HFF-Myc (cell line): ENCODE measurements at regions not wholly inside any gene's neighbourhood (a gene's known extent, or its start where the extent isn't known, plus 50 kb on each side); places are given as distances from the start of the nearest gene placed in this dataset.
"Not testable (repeated sequence)": the region's sequence is repeated elsewhere in the genome, so short reads cannot be mapped to it uniquely, and the experiment has no call there.

ENCODE experiments used
- DNase-seq: peaks from one replicate; pipeline ENCODE4 v3.0.0-alpha.2; 2011; ENCODE audit warnings: low read depth; ENCODE audit errors: extremely low read depth
- H3K4me3 ChIP-seq: replicated peaks from 2 replicates; pipeline ENCODE4 v1.5.1; 2011; ENCODE audit warnings: low read depth, mild to moderate bottlenecking, control low read depth, low read length
- CTCF ChIP-seq: IDR thresholded peaks from 2 replicates; pipeline ENCODE4 v1.5.1; 2012; ENCODE audit warnings: mild to moderate bottlenecking, low read depth, low read length, control low read depth; ENCODE audit errors: missing control alignments

- no peak overlapping the region for H3K4me3 ChIP-seq
- no peak for TF ChIP-seq CTCF
These were observed 840.6 kb downstream of the BRINP3 start for GRCh38 chr1:189637041-189637440.

GRCh38 chr1:189644156-189644555 lies 833.5 kb downstream of the BRINP3 start:
- not testable (repeated sequence) for DNase-seq, H3K4me3 ChIP-seq

More at GRCh38 chr1:189637041-189637440, 840.6 kb downstream of the BRINP3 start:
- no peak for DNase-seq

GRCh38 chr1:189644970-189645369 lies 832.7 kb downstream of the BRINP3 start:
- TF ChIP-seq CTCF: no peak
- no peak for DNase-seq
- H3K4me3 ChIP-seq: no peak overlapping the region

GRCh38 chr1:189646066-189646465 lies 831.6 kb downstream of the BRINP3 start:
- TF ChIP-seq CTCF: no peak
- DNase-seq: no peak
- H3K4me3 ChIP-seq: no peak overlapping the region

- no peak overlapping the region for H3K4me3 ChIP-seq
- no peak for TF ChIP-seq CTCF
- DNase-seq: no peak
These were observed 822.8 kb downstream of the BRINP3 start for GRCh38 chr1:189654906-189655305.

- H3K4me3 ChIP-seq: no peak overlapping the region
- no peak for DNase-seq
- TF ChIP-seq CTCF: no peak
These were observed 820.8 kb downstream of the BRINP3 start for GRCh38 chr1:189656628-189657530.

GRCh38 chr1:189657715-189658114 lies 819.9 kb downstream of the BRINP3 start:
- no peak for DNase-seq
- no peak for TF ChIP-seq CTCF
- no peak overlapping the region for H3K4me3 ChIP-seq
